H9 (cell line): ENCODE measurements at regions not wholly inside any gene's neighbourhood (a gene's known extent, or its start where the extent isn't known, plus 50 kb on each side); places are given as distances from the start of the nearest gene placed in this dataset.

Experiments used
- DNase-seq: peaks from one replicate; pipeline ENCODE4 v3.0.0-alpha.2; 2017
- H2AFZ ChIP-seq: one replicate; pipeline ENCODE4 v1.6.1; 2013; ENCODE audit warnings: mild to moderate bottlenecking, low read length, control low read depth, moderate library complexity
- H2AK5ac ChIP-seq: 2 replicates; pipeline ENCODE4 v1.6.1; 2013; ENCODE audit warnings: low read length, control low read depth, mixed read lengths; ENCODE audit not compliant: insufficient read length
- H2BK120ac ChIP-seq: one replicate; pipeline ENCODE4 v1.6.1; 2013; ENCODE audit warnings: low read depth, mild to moderate bottlenecking, low read length, control low read depth, inconsistent platforms; ENCODE audit not compliant: poor library complexity, severe bottlenecking
- H2BK12ac ChIP-seq: 2 replicates; pipeline ENCODE4 v1.6.1; 2013; ENCODE audit warnings: low read length, control low read depth, mixed read lengths, low read depth; ENCODE audit not compliant: insufficient read length
- H2BK15ac ChIP-seq: 2 replicates; pipeline ENCODE4 v1.6.1; 2013; ENCODE audit warnings: low read depth, low read length, control low read depth
- H2BK20ac ChIP-seq: one replicate; pipeline ENCODE4 v1.6.1; 2013; ENCODE audit warnings: low read depth, mild to moderate bottlenecking, low read length, control low read depth, inconsistent platforms; ENCODE audit not compliant: poor library complexity, severe bottlenecking
- H2BK5ac ChIP-seq: 2 replicates; pipeline ENCODE4 v1.6.1; 2013; ENCODE audit warnings: low read length, control low read depth, mixed read lengths; ENCODE audit not compliant: insufficient read length
- H3K14ac ChIP-seq: 2 replicates; pipeline ENCODE4 v1.6.1; 2013; ENCODE audit warnings: low read length, control low read depth; ENCODE audit not compliant: insufficient read depth
- H3K18ac ChIP-seq: 2 replicates; pipeline ENCODE4 v1.6.1; 2013; ENCODE audit warnings: low read depth, mild to moderate bottlenecking, mixed read lengths, low read length, control low read depth; ENCODE audit not compliant: insufficient read length
- H3K23ac ChIP-seq: 2 replicates; pipeline ENCODE4 v1.6.1; 2013; ENCODE audit warnings: low read length, control low read depth, mixed read lengths, low read depth; ENCODE audit not compliant: insufficient read length
- H3K23me2 ChIP-seq: 2 replicates; pipeline ENCODE4 v1.6.1; 2013; ENCODE audit warnings: low read depth, mild to moderate bottlenecking, mixed read lengths, low read length, control low read depth; ENCODE audit not compliant: insufficient read length, poor library complexity, severe bottlenecking
- H3K27ac ChIP-seq: 2 replicates; pipeline ENCODE4 v1.5.1; 2013; ENCODE audit warnings: low read length, control low read depth, mixed read lengths, low read depth; ENCODE audit not compliant: insufficient read length
- H3K27me3 ChIP-seq: 2 replicates; pipeline ENCODE4 v1.6.1; 2013; ENCODE audit warnings: low read length, control low read depth, inconsistent platforms; ENCODE audit not compliant: insufficient read depth
- H3K4ac ChIP-seq: 2 replicates; pipeline ENCODE4 v1.6.1; 2013; ENCODE audit warnings: low read depth, mild to moderate bottlenecking, control low read depth, inconsistent platforms, low read length, moderate library complexity
- H3K4me1 ChIP-seq: 2 replicates; pipeline ENCODE4 v1.6.1; 2013; ENCODE audit warnings: low read length, control low read depth, inconsistent platforms; ENCODE audit not compliant: insufficient read depth
- H3K4me2 ChIP-seq: 2 replicates; pipeline ENCODE4 v1.6.1; 2013; ENCODE audit warnings: low read length, control low read depth, mixed read lengths; ENCODE audit not compliant: insufficient read length, insufficient read depth
- H3K56ac ChIP-seq: 2 replicates; pipeline ENCODE4 v1.6.1; 2013; ENCODE audit warnings: low read depth, mild to moderate bottlenecking, mixed read lengths, low read length, control low read depth; ENCODE audit not compliant: insufficient read length
- H3K79me1 ChIP-seq: 2 replicates; pipeline ENCODE4 v1.6.1; 2013; ENCODE audit warnings: low read depth, mild to moderate bottlenecking, moderate library complexity, low read length, control low read depth, inconsistent platforms; ENCODE audit not compliant: insufficient read depth, poor library complexity, severe bottlenecking
- H3K79me2 ChIP-seq: 2 replicates; pipeline ENCODE4 v1.6.1; 2013; ENCODE audit warnings: low read length, control low read depth, inconsistent platforms; ENCODE audit not compliant: insufficient read depth
- H3K9ac ChIP-seq: 2 replicates; pipeline ENCODE4 v1.6.1; 2013; ENCODE audit warnings: low read length, control low read depth, mixed read lengths; ENCODE audit not compliant: insufficient read length; ENCODE audit errors: extremely low read depth
- H3K9me3 ChIP-seq: one replicate; pipeline ENCODE4 v1.6.1; 2013; ENCODE audit warnings: low read depth, low read length, inconsistent platforms; ENCODE audit not compliant: control insufficient read depth
- H3T11ph ChIP-seq: one replicate; pipeline ENCODE4 v1.6.1; 2013; ENCODE audit warnings: mild to moderate bottlenecking, low read length, control low read depth, inconsistent platforms
- H4K20me1 ChIP-seq: one replicate; pipeline ENCODE4 v1.6.1; 2013; ENCODE audit not compliant: control insufficient read depth, insufficient read length, insufficient read depth
- H4K5ac ChIP-seq: 2 replicates; pipeline ENCODE4 v1.6.1; 2013; ENCODE audit warnings: low read depth, mild to moderate bottlenecking, mixed read lengths, low read length, control low read depth; ENCODE audit not compliant: insufficient read length
- H4K8ac ChIP-seq: replicated peaks from 2 replicates; pipeline ENCODE4 v1.6.1; 2013; ENCODE audit warnings: low read length, control low read depth, mixed read lengths, low read depth; ENCODE audit not compliant: insufficient read length
- H4K91ac ChIP-seq: 2 replicates; pipeline ENCODE4 v1.6.1; 2013; ENCODE audit warnings: low read depth, mild to moderate bottlenecking, moderate library complexity, mixed read lengths, low read length, control low read depth; ENCODE audit not compliant: insufficient read length
- H3K27ac Mint-ChIP-seq, 3 experiments: 2 replicates in 2 of 3; 3 replicates in 1 of 3; pipeline ENCODE4 v1.8.0; 2020 to 2021; ENCODE audit warnings: mixed read lengths in 3 of 3, mild to moderate bottlenecking in 1 of 3, moderate library complexity in 1 of 3
- H3K27me3 Mint-ChIP-seq: 2 replicates; pipeline ENCODE4 v1.8.0; 2021; ENCODE audit warnings: low read depth, mild to moderate bottlenecking, moderate library complexity, mixed read lengths
- H3K36me3 Mint-ChIP-seq, 3 experiments: 2 replicates in 2 of 3; 3 replicates in 1 of 3; pipeline ENCODE4 v1.8.0; 2020 to 2021; ENCODE audit warnings: low read depth in 3 of 3, mixed read lengths in 3 of 3; ENCODE audit not compliant: insufficient read depth in 1 of 3
- H3K4me1 Mint-ChIP-seq, 2 experiments: 2 replicates each; pipeline ENCODE4 v1.8.0; 2020; ENCODE audit warnings: mixed read lengths in 2 of 2
- H3K4me3 Mint-ChIP-seq, 2 experiments: 2 replicates in 1 of 2; 3 replicates in 1 of 2; pipeline ENCODE4 v1.8.0; 2020 to 2021; ENCODE audit warnings: mild to moderate bottlenecking in 2 of 2, mixed read lengths in 2 of 2, moderate library complexity in 1 of 2
- H3K9me3 Mint-ChIP-seq, 2 experiments: 2 replicates in 1 of 2; 3 replicates in 1 of 2; pipeline ENCODE4 v1.8.0; 2020; ENCODE audit warnings: mild to moderate bottlenecking in 2 of 2, mixed read lengths in 2 of 2, moderate library complexity in 1 of 2
- CTCF ChIP-seq: fragments of 200-600 bp; sonication (generic); conservative IDR thresholded peaks from 3 replicates; pipeline ENCODE4 v1.8.0; 2021; ENCODE audit warnings: antibody characterized with exemption, mild to moderate bottlenecking
- WGBS: extraction: QIAGEN DNeasy Blood & Tissue Kit; methylation state at CpG from one replicate; pipeline ENCODE4 v1.1.7; 2013; ENCODE audit warnings: missing lambda C conversion rate, low lambda C conversion rate, mixed read lengths; ENCODE audit not compliant: insufficient read length; ENCODE audit errors: extremely low coverage; 5-methylcytosine and 5-hydroxymethylcytosine counted together

- no peak overlapping the region for H2BK120ac ChIP-seq
- H3K9me3 ChIP-seq = no peaks in the 10 kb centered on the region
- no peaks in the 10 kb centered on the region for H3K79me2 ChIP-seq
- H3K23me2 ChIP-seq = no peaks in the 10 kb centered on the region
- no peak overlapping the region for H3K4ac ChIP-seq
- no CpG with 5 or more reads among the region's 1 CpG for WGBS
- H3K56ac ChIP-seq = no peak overlapping the region
- no peak overlapping the region for H4K91ac ChIP-seq
- H2AFZ ChIP-seq = no peak overlapping the region
- no peak overlapping the region for H2AK5ac ChIP-seq
- H4K5ac ChIP-seq = no peak overlapping the region
- no peak overlapping the region for H3T11ph ChIP-seq
- Mint-ChIP-seq H3K27me3 (peaks cover 8% of the 10 kb centered on the region), H3K4me1 (peaks cover 20 to 25% of the 10 kb centered on the region in 2 experiments), H3K4me3 (no peak overlapping the region), H3K9me3 (no peaks in the 10 kb centered on the region), H3K36me3 (no peaks in the 10 kb centered on the region), H3K27ac (no peak overlapping the region)
- H3K9ac ChIP-seq = no peak overlapping the region
- no peaks in the 10 kb centered on the region for H3K4me1 ChIP-seq
- H3K23ac ChIP-seq = no peak overlapping the region
- DNase-seq = no peak
- H2BK5ac ChIP-seq = no peak overlapping the region
- TF ChIP-seq CTCF = no peak
- no peak overlapping the region for H3K27ac ChIP-seq
- H3K27me3 ChIP-seq = no peaks in the 10 kb centered on the region
- H3K14ac ChIP-seq = no peak overlapping the region
- no peak overlapping the region for H3K18ac ChIP-seq
- H4K8ac ChIP-seq = no peak overlapping the region
- H2BK15ac ChIP-seq = no peak overlapping the region
- no peak overlapping the region for H2BK12ac ChIP-seq
- H3K79me1 ChIP-seq = no peaks in the 10 kb centered on the region
- no peaks in the 10 kb centered on the region for H4K20me1 ChIP-seq
- H2BK20ac ChIP-seq = no peak overlapping the region
- no peak overlapping the region for H3K4me2 ChIP-seq
Measured at GRCh38 chr1:209062863-209063262, 520.7 kb upstream of the CAMK1G start.
